Tibial nerve (tissue), 4 donors: ENCODE measurements at regions not wholly inside any gene's neighbourhood (a gene's known extent, or its start where the extent isn't known, plus 50 kb on each side); places are given as distances from the start of the nearest gene placed in this dataset.

Source experiments
- DNase-seq, 2 donors: peaks; one replicate each; pipeline ENCODE4 v3.0.0-alpha.2; 2019; ENCODE audit warnings: low spot score in 2 of 2
- H3K27ac ChIP-seq, 4 donors: fragments of 200-600 bp; sonication (generic) in 3 of 4; one replicate each; pipeline ENCODE4 v1.5.1; 2017 to 2019; ENCODE audit warnings: mild to moderate bottlenecking in 1 of 4
- H3K27me3 ChIP-seq, 2 donors: fragments of 200-600 bp; sonication (generic) in 1 of 2; one replicate each; pipeline versions ENCODE4 v1.5.1 to v1.6.0; 2017 to 2019
- H3K36me3 ChIP-seq, 3 donors: fragments of 200-600 bp; sonication (generic); one replicate each; pipeline ENCODE4 v1.5.1; 2018 to 2019
- H3K4me1 ChIP-seq, 4 donors: fragments of 200-600 bp; sonication (generic) in 3 of 4; one replicate each; pipeline ENCODE4 v1.5.1; 2017 to 2019
- H3K4me3 ChIP-seq, 4 donors: fragments of 200-600 bp; sonication (generic) in 3 of 4; one replicate each; pipeline ENCODE4 v1.5.1; 2017 to 2019; ENCODE audit warnings: mild to moderate bottlenecking in 1 of 4, moderate library complexity in 1 of 4
- H3K9me3 ChIP-seq, 4 donors: fragments of 200-600 bp; sonication (generic) in 3 of 4; one replicate each; pipeline ENCODE4 v1.5.1; 2017 to 2019
- CTCF ChIP-seq, 5 experiments: fragments of 200-600 bp in 3 of 5; fragments of 450-650 bp in 2 of 5; sonication (generic) in 3 of 5; IDR thresholded peaks; one replicate each; pipeline ENCODE4 v1.5.1; 2016 to 2019; ENCODE audit warnings: antibody characterized with exemption in 5 of 5, mild to moderate bottlenecking in 3 of 5, moderate library complexity in 2 of 5
- EP300 ChIP-seq, 2 donors: sonication (generic); formaldehyde crosslinking; IDR thresholded peaks; one replicate each; pipeline ENCODE4 v1.6.1; 2017; ENCODE audit warnings: antibody characterized with exemption in 2 of 2, mild to moderate bottlenecking in 1 of 2
- POLR2A ChIP-seq, 2 donors: fragments of 450-650 bp; IDR thresholded peaks; one replicate each; pipeline ENCODE4 v1.6.1; 2017; ENCODE audit warnings: antibody characterized with exemption in 2 of 2, mild to moderate bottlenecking in 2 of 2, moderate library complexity in 2 of 2
- WGBS, 2 donors: methylation state at CpG; one replicate each; pipeline ENCODE4 v1.1.5; 2018; 5-methylcytosine and 5-hydroxymethylcytosine counted together

- DNase-seq = no peak
- TF ChIP-seq POLR2A (IDR thresholded peaks at IDR 0.05) = no peak
- TF ChIP-seq EP300 (IDR thresholded peaks at IDR 0.05) = no peak
- no peak for TF ChIP-seq CTCF (IDR thresholded peaks at IDR 0.05)
- 73 to 74% methylated on average over 3 of the region's 3 CpGs for WGBS, 2 donors
Measured at GRCh38 chr9:31135567-31135966, 1248.9 kb upstream of the ACO1 start.

GRCh38 chr9:31136524-31136923 is 1247.9 kb upstream of the ACO1 start:
- no peaks in the 10 kb centered on the region for H3K36me3 ChIP-seq
- no peaks in the 10 kb centered on the region for H3K27me3 ChIP-seq
- TF ChIP-seq POLR2A (IDR thresholded peaks at IDR 0.05) = no peak
- TF ChIP-seq CTCF (IDR thresholded peaks at IDR 0.05) = no peak
- H3K9me3 ChIP-seq = no peaks in the 10 kb centered on the region
- H3K4me1 ChIP-seq = no peaks in the 10 kb centered on the region
- no peak overlapping the region for H3K27ac ChIP-seq
- H3K4me3 ChIP-seq = no peak overlapping the region
- 93 to 98% methylated on average over 2 of the region's 2 CpGs for WGBS, 2 donors
- DNase-seq = no peak

More at GRCh38 chr9:31135567-31135966, 1248.9 kb upstream of the ACO1 start:
- H3K4me3 ChIP-seq = no peak overlapping the region
- no peaks in the 10 kb centered on the region for H3K36me3 ChIP-seq
- no peaks in the 10 kb centered on the region for H3K4me1 ChIP-seq
- no peak overlapping the region for H3K27ac ChIP-seq
- no peaks in the 10 kb centered on the region for H3K27me3 ChIP-seq
- peaks cover 0 to 3% (median 0%) of the 10 kb centered on the region in 4 donors for H3K9me3 ChIP-seq

- TF ChIP-seq CTCF (IDR thresholded peaks at IDR 0.05) (no peak), POLR2A (IDR thresholded peaks at IDR 0.05) (no peak), EP300 (IDR thresholded peaks at IDR 0.05) (no peak)
Measured at GRCh38 chr9:31137176-31138160, 1247.0 kb upstream of the ACO1 start.

GRCh38 chr9:31140316-31140715 is 1244.1 kb upstream of the ACO1 start:
- TF ChIP-seq EP300 (IDR thresholded peaks at IDR 0.05) (no peak), CTCF (IDR thresholded peaks at IDR 0.05) (peak in 1 of 5 experiments; percentile 10)
- no peak for DNase-seq
- no peak overlapping the region for H3K4me3 ChIP-seq
- H3K4me1 ChIP-seq = no peaks in the 10 kb centered on the region
- 7 to 27% methylated on average over 1 of the region's 1 CpG for WGBS, 2 donors
- H3K27ac ChIP-seq = no peak overlapping the region
- H3K36me3 ChIP-seq = no peaks in the 10 kb centered on the region
- no peaks in the 10 kb centered on the region for H3K27me3 ChIP-seq
- H3K9me3 ChIP-seq = no peaks in the 10 kb centered on the region

More at GRCh38 chr9:31137176-31138160, 1247.0 kb upstream of the ACO1 start:
- DNase-seq = no peak
- Histone ChIP-seq H3K4me3 (no peak overlapping the region), H3K27ac (no peak overlapping the region), H3K36me3 (no peaks in the 10 kb centered on the region), H3K4me1 (no peaks in the 10 kb centered on the region), H3K27me3 (no peaks in the 10 kb centered on the region), H3K9me3 (no peaks in the 10 kb centered on the region)
- 46 to 52% methylated on average over 6 of the region's 6 CpGs for WGBS, 2 donors

GRCh38 chr9:31142456-31142855 is 1242.0 kb upstream of the ACO1 start:
- Histone ChIP-seq H3K27ac (no peak overlapping the region), H3K27me3 (no peaks in the 10 kb centered on the region), H3K9me3 (no peaks in the 10 kb centered on the region), H3K4me3 (no peak overlapping the region), H3K36me3 (no peaks in the 10 kb centered on the region), H3K4me1 (no peaks in the 10 kb centered on the region)
- no peak for DNase-seq
- 57 to 61% methylated on average over 3 of the region's 3 CpGs for WGBS, 2 donors
- TF ChIP-seq CTCF (IDR thresholded peaks at IDR 0.05) (no peak), EP300 (IDR thresholded peaks at IDR 0.05) (no peak), POLR2A (IDR thresholded peaks at IDR 0.05) (no peak)
